Tongue (tissue), 1 donor: ENCODE measurements at regions not wholly inside any gene's neighbourhood (a gene's known extent, or its start where the extent isn't known, plus 50 kb on each side); places are given as distances from the start of the nearest gene placed in this dataset.

ENCODE experiments used
- DNase-seq: peaks from one replicate; pipeline ENCODE4 v3.0.0-alpha.2; 2015

- DNase-seq = no peak
Measured at GRCh38 chr20:12276011-12276673, 358.4 kb downstream of the BTBD3 start.

- no peak for DNase-seq
Measured at GRCh38 chr20:12287575-12287974, 369.9 kb downstream of the BTBD3 start.

- DNase-seq = no peak
Measured at GRCh38 chr20:12289465-12289864, 371.8 kb downstream of the BTBD3 start.

DNA sequence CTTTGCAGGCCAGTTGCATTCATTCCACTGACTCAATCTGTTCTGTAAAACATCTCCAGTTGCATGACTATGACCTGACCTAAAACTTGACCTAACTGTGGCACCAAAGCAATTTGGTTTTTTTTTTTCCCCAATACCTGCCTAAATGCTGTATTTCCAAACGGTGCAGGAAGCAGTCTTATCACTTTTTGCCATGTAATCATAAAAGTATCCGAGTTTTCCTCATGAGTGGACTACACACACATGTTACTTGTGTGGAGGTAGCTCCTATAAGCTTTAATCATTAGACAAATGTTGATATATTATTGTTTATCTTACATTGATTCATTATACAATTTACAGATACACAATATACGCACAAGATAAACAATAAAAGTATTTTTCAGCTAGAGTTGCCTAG, 373.7 kb downstream of the BTBD3 start:
- DNase-seq = no peak

GRCh38 chr20:12293900-12294299, 376.2 kb downstream of the BTBD3 start:
- DNase-seq = no peak

DNA sequence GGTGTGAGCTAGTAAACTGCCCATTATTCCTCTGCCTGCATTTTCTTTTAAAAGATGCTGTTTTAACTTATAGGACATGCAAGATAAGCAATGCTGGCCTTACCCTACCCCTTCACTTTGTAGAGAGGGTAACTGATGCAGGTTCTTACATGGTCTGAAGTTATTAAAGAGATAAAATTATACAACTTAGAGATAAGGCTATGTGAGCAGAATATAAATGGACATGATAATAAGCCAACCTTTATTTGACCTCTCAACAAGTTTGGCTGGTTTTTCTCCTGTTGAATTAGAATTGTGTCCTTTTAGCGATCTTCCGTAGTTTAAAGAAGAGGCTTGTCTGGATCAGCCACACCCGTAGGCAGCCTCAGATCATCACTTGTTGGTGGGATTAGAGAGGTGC, 377.0 kb downstream of the BTBD3 start:
- no peak for DNase-seq

DNA sequence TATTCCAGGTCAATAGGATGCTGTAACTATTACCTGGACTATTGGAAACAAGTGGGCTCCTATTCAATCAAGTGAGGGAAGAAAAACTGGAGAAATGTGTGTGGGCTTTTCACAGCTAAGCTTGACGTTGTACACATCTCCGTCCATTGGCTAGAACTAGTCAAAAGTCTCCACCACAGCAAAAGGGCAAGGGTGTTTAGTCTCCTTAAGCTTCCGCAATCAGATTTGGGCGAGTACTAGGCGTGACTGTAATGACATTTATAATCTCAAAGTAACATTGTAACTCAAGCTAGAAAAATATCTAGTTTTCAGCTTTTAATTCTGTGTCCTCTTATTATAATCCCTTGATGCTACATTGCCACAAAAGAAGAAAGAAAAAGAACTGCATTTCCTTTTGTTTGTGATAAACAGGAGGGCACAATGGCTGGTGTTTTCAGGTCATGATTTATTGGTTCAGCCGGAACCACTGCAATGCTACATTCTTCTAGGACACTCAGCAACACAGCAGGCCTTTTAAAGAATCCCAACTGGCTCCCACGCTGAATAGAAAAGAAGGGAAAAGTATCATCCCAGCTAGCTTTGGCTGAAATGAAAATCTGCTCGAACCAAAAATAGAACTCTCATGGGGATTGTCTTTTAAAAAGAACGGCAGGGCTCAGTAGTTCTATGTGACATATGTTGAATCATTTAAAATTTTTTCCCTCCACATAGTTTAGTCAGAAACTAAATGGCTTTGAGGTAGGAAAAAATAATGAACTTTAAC, 387.7 kb downstream of the BTBD3 start:
- DNase-seq = peak; percentile 16

DNA sequence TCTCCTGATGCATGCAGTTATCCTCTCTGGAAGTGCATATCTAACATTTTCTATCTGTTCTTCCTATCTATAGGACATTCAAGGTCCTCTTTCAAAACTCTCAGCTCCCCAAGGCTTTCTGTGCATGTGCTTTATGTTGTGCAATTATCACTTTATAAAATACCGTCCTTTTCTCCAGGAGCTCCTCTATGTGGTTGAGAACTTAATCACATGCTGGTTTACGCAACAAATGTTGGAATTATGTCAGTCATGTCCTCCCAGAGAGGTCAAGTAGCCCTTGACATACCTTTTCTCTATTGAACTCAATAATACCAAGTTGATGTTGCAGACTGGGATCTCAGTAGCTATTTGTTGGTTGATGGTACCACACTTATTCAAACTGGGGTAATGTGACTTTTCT, 388.4 kb downstream of the BTBD3 start:
- no peak for DNase-seq

DNA sequence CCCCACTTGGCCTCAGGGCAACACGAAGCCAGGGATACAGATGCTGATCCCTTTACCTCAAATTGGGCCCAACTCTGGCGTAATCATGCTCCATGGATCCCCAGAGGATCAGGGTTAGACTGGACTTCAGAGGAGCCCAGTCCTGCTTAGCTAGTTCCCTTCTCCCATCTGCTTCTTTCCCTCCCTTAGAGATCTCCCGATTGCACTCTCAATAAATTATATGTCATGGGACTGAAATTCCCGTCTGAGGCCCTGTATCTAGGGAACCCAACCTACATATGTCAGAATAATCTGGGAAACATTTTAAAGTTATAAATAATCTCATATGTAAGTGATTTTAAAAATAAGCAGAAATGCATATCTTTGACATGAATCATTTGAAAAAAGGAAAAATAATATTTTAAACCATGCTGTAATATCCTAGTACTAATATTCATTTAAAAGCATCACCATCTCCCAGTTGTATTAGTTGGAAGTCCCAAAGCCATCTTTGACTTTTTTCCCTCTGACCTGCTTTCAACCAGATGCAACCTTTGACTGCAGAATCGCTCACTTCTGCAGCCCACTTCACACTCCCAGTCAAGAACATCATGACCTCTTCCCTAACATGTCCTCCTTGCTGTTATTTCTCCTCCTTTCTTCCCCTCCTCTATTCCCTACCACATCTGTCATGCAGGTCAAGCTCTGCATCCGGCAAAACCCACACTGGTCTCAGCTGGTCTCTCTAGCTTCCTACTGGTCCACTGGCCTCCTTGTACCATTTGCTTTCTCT, 393.6 kb downstream of the BTBD3 start:
- DNase-seq = no peak

DNA sequence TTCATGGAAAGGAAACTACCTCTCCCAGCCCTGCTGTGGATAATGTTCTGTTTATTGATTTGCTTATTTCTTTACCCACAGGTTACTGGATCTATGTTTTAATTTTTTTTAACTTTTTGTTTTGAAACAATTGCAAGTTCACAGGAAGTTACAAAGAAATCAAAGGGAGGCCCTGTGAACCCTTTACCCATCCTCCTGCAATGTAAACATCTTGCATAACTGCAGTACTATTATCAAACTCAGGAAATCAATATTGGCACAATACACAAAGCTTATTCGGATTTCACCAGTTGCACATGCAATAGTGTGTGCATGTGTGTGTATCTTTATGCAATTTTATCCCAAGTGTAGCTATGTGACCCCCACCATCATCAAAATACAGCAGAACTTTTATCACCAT, 398.0 kb downstream of the BTBD3 start:
- no peak for DNase-seq

- no peak for DNase-seq
Measured at GRCh38 chr20:12316794-12317193, 399.1 kb downstream of the BTBD3 start.

- no peak for DNase-seq
Measured at GRCh38 chr20:12317433-12317832, 399.7 kb downstream of the BTBD3 start.

- no peak for DNase-seq
Measured at GRCh38 chr20:12318043-12318442, 400.4 kb downstream of the BTBD3 start.

DNA sequence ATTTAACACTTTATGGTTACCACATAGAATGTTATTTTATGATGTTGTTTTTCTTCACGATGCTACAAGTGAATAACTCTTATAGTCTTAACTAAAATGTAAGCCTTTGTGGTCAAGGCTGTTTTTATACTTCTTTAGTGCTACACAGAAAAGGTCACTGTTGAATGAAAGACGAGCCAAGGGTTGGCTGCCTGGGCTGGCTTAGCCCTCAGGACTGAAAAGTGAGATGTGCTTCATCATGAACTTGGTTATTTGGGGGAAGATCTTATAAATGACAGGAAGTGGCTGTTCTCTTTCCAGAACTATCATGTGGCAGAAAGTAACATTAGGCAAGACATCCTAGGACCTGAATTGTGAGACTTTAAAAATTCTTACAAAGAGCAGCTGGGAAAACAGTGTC, 404.0 kb downstream of the BTBD3 start:
- peak; percentile 6 for DNase-seq

DNA sequence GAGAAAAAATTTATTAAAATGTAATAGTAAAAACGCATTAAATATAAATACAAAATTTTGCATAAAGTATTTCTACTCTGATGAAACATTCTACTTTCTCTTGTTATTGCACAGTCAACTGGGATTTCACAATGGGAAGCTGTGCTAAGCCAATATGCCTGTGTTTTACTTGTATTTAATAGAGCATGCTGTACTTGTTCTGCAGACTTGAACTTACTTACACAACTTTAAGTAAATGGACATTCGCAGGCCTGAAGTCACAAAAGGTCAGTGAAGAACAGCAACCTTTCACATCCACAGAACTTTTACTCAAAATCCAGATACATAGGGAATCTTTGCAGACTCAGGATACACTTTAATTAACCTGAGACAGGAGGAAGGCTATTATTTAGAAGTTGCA, 409.5 kb downstream of the BTBD3 start:
- DNase-seq = no peak

- no peak for DNase-seq
Measured at GRCh38 chr20:12331236-12331635, 413.5 kb downstream of the BTBD3 start.

DNA sequence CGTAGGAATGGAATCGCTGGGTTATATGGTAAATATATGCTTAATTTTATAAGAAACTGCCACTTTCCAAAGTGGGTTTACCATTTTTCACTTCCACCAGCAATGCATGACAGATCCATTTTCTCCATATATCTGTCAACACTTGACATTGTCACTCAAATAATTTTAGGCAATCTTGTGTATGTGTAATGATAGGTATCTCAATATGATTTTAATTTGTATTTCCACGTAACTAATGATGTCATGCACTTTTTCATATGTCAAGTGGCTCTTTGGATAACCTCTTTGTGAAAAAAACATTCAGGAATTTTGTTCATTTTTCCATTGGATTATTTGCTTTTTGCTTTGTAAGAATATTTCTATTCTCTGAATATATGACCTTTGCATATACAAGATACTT, 419.9 kb downstream of the BTBD3 start:
- no peak for DNase-seq

DNA sequence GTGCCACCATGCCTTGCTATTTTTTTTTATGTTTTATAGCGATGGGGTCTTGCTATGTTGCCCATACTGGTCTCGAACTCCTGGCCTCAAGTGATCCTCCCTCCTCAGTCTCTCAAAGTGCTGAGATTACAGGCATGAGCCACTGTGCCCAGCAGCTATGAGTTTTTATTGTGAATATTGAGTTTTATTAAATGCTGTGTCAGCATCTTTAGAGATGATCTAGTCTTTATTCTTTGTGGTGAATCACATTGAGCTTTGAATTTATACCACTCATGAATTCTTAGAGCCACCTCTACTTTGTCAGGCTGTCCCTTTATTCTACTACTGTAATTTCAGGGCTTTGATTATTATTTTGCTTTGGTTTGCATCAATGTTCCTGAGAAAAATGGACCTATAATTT, 428.3 kb downstream of the BTBD3 start:
- no peak for DNase-seq

- DNase-seq = no peak
Measured at GRCh38 chr20:12353842-12354241, 436.1 kb downstream of the BTBD3 start.

DNA sequence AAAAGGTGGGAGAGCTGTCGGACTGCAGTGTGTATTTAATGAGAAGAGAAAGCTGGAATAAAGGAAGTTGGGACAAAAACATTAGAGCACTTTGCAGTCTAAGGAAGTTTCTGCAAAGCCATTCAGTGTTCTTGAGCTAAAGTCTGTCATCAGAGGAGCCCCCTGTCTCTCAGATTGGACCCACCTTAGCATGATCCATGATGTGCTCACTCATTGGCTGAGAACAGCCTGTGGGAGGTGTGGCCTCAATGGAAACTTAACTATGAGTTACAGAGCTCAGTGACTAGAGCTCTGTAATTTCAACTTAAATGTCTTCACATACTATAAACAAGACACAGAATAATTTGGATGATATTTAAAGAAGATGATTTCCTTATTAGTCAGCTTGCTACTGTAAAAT, 437.0 kb downstream of the BTBD3 start:
- DNase-seq = no peak

GRCh38 chr20:12355185-12355584, 437.5 kb downstream of the BTBD3 start:
- DNase-seq = no peak

GRCh38 chr20:12358006-12358654, 440.4 kb downstream of the BTBD3 start:
- no peak for DNase-seq

GRCh38 chr20:12358655-12359009, 440.9 kb downstream of the BTBD3 start:
- DNase-seq = no peak
